HepG2 (cell line): ENCODE measurements at regions not wholly inside any gene's neighbourhood (a gene's known extent, or its start where the extent isn't known, plus 50 kb on each side); places are given as distances from the start of the nearest gene placed in this dataset.

Experiments
- ATAC-seq: fragments of 200-7000 bp; cut with Tn5 transposase; 3 replicates; pipeline ENCODE4 v1.9.1; 2020; ENCODE audit warnings: mild to moderate bottlenecking, moderate library complexity
- BruUV-seq: library from RNA; stranded (reverse); fragments of 400-500 nt; replicated peaks from 2 replicates; lab custom pipeline; 2021; lab: Mats Ljungman, UMichigan
- CTCF ChIA-PET: fragments of 300-600 bp; formaldehyde crosslinking; extraction: SDS; loops from one replicate; lab custom pipeline; 2021; ENCODE audit warnings: low total read pairs, inconsistent platforms, low intra/inter-chr PET ratio; lab: Yijun Ruan, JAX
- POLR2A ChIA-PET: fragments of 350-600 bp; sonication (Branson Sonifier 250); formaldehyde crosslinking; loops from one replicate; lab custom pipeline; 2020; ENCODE audit warnings: antibody characterized with exemption, inconsistent platforms; lab: Yijun Ruan, JAX
- DNase-seq: peaks from one replicate; pipeline ENCODE4 v3.0.0-alpha.2; 2015; ENCODE audit warnings: low spot score
- FAIRE-seq: peaks from 3 replicates; lab custom pipeline; 2011; peaks lifted over from hg19 to GRCh38; lab: Jason Lieb, UNC
- H2AFZ ChIP-seq: one replicate; pipeline ENCODE4 v1.6.1; 2011; ENCODE audit warnings: low read length, inconsistent platforms
- H3K27ac ChIP-seq: fragments of 300-600 bp; 3 replicates; pipeline ENCODE4 v1.8.0; 2011; ENCODE audit warnings: mixed run types, mild to moderate bottlenecking, mixed read lengths, low read length, inconsistent platforms; ENCODE audit not compliant: insufficient read depth; ENCODE audit errors: extremely low read length
- H3K27me3 ChIP-seq, 2 experiments: fragments of 200-600 bp in 1 of 2; 2 replicates in 1 of 2; 3 replicates in 1 of 2; pipeline versions ENCODE4 v1.6.0 to v1.8.0; 2011; ENCODE audit warnings: low read length in 2 of 2, mild to moderate bottlenecking in 2 of 2, moderate library complexity in 2 of 2, inconsistent platforms in 1 of 2; ENCODE audit not compliant: insufficient read depth in 2 of 2, control insufficient read depth in 1 of 2
- H3K36me3 ChIP-seq, 2 experiments: fragments of 200-600 bp in 1 of 2; replicated peaks in 1 of 2; 2 replicates in 1 of 2; 3 replicates in 1 of 2; pipeline versions ENCODE4 v1.5.1 to v1.8.0; 2011; ENCODE audit warnings: low read length in 2 of 2, inconsistent platforms in 1 of 2; ENCODE audit not compliant: insufficient read depth in 2 of 2, control insufficient read depth in 1 of 2
- H3K4me1 ChIP-seq: 2 replicates; pipeline ENCODE4 v1.5.1; 2012; ENCODE audit warnings: low read length, inconsistent platforms; ENCODE audit not compliant: insufficient read depth
- H3K4me2 ChIP-seq: 2 replicates; pipeline ENCODE4 v1.6.0; 2011; ENCODE audit warnings: low read depth, low read length, inconsistent platforms
- H3K4me3 ChIP-seq, 3 experiments: fragments of 200-600 bp in 1 of 3; sonication (generic), shearing (Covaris generic) in 1 of 3; replicated peaks in 1 of 3; 2 replicates each; pipeline ENCODE4 v1.5.1; 2011 to 2016; ENCODE audit warnings: low read length in 3 of 3, inconsistent platforms in 2 of 3, low read depth in 2 of 3, mild to moderate bottlenecking in 2 of 3, control low read depth in 1 of 3, mixed read lengths in 1 of 3; ENCODE audit not compliant: insufficient read depth in 1 of 3
- H3K79me2 ChIP-seq: one replicate; pipeline ENCODE4 v1.6.1; 2011; ENCODE audit warnings: low read length, inconsistent platforms; ENCODE audit not compliant: insufficient read depth
- H3K9ac ChIP-seq: 2 replicates; pipeline ENCODE4 v1.6.0; 2011; ENCODE audit warnings: mild to moderate bottlenecking, low read depth, low read length, inconsistent platforms; ENCODE audit not compliant: insufficient read depth
- H3K9me3 ChIP-seq: 2 replicates; pipeline ENCODE4 v1.5.1; 2012; ENCODE audit warnings: mild to moderate bottlenecking, low read length
- H4K20me1 ChIP-seq: 2 replicates; pipeline ENCODE4 v1.6.0; 2011; ENCODE audit warnings: inconsistent platforms, mild to moderate bottlenecking, low read length, moderate library complexity; ENCODE audit not compliant: insufficient read depth
- EEA1 ChIP-seq: sonication (generic); formaldehyde crosslinking; IDR thresholded peaks from 2 replicates; pipeline ENCODE4 v1.5.1; 2020; ENCODE audit warnings: mild to moderate bottlenecking, missing genetic modification reagents, borderline replicate concordance
- GRHL1 ChIP-seq: sonication (generic); formaldehyde crosslinking; conservative IDR thresholded peaks from 2 replicates; pipeline ENCODE4 v1.8.0; 2022; ENCODE audit warnings: missing genetic modification reagents
- NFATC3 ChIP-seq: sonication (generic); formaldehyde crosslinking; IDR thresholded peaks from 2 replicates; pipeline ENCODE4 v1.5.1; 2020; ENCODE audit warnings: mild to moderate bottlenecking, missing genetic modification reagents
- PHF21A ChIP-seq: sonication (generic); formaldehyde crosslinking; IDR thresholded peaks from 2 replicates; pipeline ENCODE4 v1.5.0; 2020; ENCODE audit warnings: mild to moderate bottlenecking, missing genetic modification reagents
- SIX1 ChIP-seq: sonication (generic); formaldehyde crosslinking; IDR thresholded peaks from 2 replicates; pipeline ENCODE4 v1.4.0; 2020; ENCODE audit warnings: missing genetic modification reagents, borderline replicate concordance
- SP5 ChIP-seq: IDR thresholded peaks from 2 replicates; pipeline ENCODE4 v1.6.1; 2016; ENCODE audit warnings: low read depth, borderline replicate concordance
- ZBTB46 ChIP-seq: sonication (generic); formaldehyde crosslinking; IDR thresholded peaks from 2 replicates; pipeline ENCODE4 v1.4.0; 2020; ENCODE audit warnings: mild to moderate bottlenecking, missing genetic modification reagents, borderline replicate concordance
- ZNF20 ChIP-seq: sonication (generic); formaldehyde crosslinking; IDR thresholded peaks from 2 replicates; pipeline ENCODE4 v1.4.0; 2020; ENCODE audit warnings: mild to moderate bottlenecking, moderate library complexity, missing genetic modification reagents
- ZNF337 ChIP-seq: sonication (generic); formaldehyde crosslinking; IDR thresholded peaks from 2 replicates; pipeline ENCODE4 v1.5.1; 2020; ENCODE audit warnings: missing genetic modification reagents, low read depth, mild to moderate bottlenecking, borderline replicate concordance
- ZNF407 ChIP-seq: sonication (generic); formaldehyde crosslinking; IDR thresholded peaks from one replicate; pipeline ENCODE4 v1.5.1; 2020; ENCODE audit warnings: mild to moderate bottlenecking, missing genetic modification reagents; ENCODE audit errors: not compliant biosample characterization
- ZNF713 ChIP-seq: sonication (generic); formaldehyde crosslinking; IDR thresholded peaks from 2 replicates; pipeline ENCODE4 v1.4.0; 2020; ENCODE audit warnings: mild to moderate bottlenecking, missing genetic modification reagents
- ZZZ3 ChIP-seq: sonication (generic); formaldehyde crosslinking; IDR thresholded peaks from 2 replicates; pipeline ENCODE4 v1.4.0; 2020; ENCODE audit warnings: missing genetic modification reagents, mild to moderate bottlenecking, borderline replicate concordance
- WGBS: methylation state at CpG from one replicate; pipeline ENCODE4 v1.1.6; 2017; ENCODE audit warnings: low lambda C conversion rate; 5-methylcytosine and 5-hydroxymethylcytosine counted together
- in situ Hi-C: cut with HindIII; loops from 2 replicates; pipeline ENCODE4 v1.10.0; 2017; ENCODE audit warnings: low pct_unique_long_range_greater_than_20kb; ENCODE audit not compliant: extremely low pct_ligation_motif_present
- intact Hi-C: fragments of 100-400 bp; cut with micrococcal nuclease; formaldehyde crosslinking; loops from one replicate; pipeline ENCODE4 v1.10.0; 2022; ENCODE audit not compliant: unreplicated experiment

- TF ChIP-seq ZNF407 (CRISPR knock-in tag) (no peak), GRHL1 (no peak)
Observed at GRCh38 chr13:34698945-34699344, 243.1 kb upstream of the NBEA start (continued).

GRCh38 chr13:34700155-34700554 lies 241.9 kb upstream of the NBEA start:
- no TSS peak for BruUV-seq
- intact Hi-C loops (no loop called here), in situ Hi-C loops (no loop called here)
- DNase-seq (no peak), FAIRE-seq (no peak), ATAC-seq (no peak)
- H3K9me3 ChIP-seq = no peaks in the 10 kb centered on the region
- peaks cover 0 to 10% of the 10 kb centered on the region in 2 experiments; a peak in 2 of 5 replicates for H3K27me3 ChIP-seq
- no peaks in the 10 kb centered on the region for H3K4me1 ChIP-seq
- no peak overlapping the region for H3K27ac ChIP-seq
- WGBS = 24% methylated on average over 5 of the region's 5 CpGs
- no peaks in the 10 kb centered on the region for H4K20me1 ChIP-seq
- TF ChIP-seq SIX1 (CRISPR knock-in tag) (no peak), NFATC3 (no peak), ZNF337 (CRISPR knock-in tag) (no peak), ZZZ3 (no peak), PHF21A (CRISPR knock-in tag) (no peak), ZNF20 (no peak), ZNF713 (CRISPR knock-in tag) (no peak), ZBTB46 (CRISPR knock-in tag) (no peak), EEA1 (CRISPR knock-in tag) (no peak), SP5 (CRISPR knock-in tag) (no peak)
- H2AFZ ChIP-seq = no peak overlapping the region
- H3K4me2 ChIP-seq = no peak overlapping the region
- H3K36me3 ChIP-seq = no peaks in the 10 kb centered on the region
- H3K79me2 ChIP-seq = no peaks in the 10 kb centered on the region
- no peak overlapping the region for H3K9ac ChIP-seq
- no peak overlapping the region for H3K4me3 ChIP-seq
- POLR2A ChIA-PET = no interaction called here
- CTCF ChIA-PET = no interaction called here
